HG03139 (cell line): ENCODE measurements at regions not wholly inside any gene's neighbourhood (a gene's known extent, or its start where the extent isn't known, plus 50 kb on each side); places are given as distances from the start of the nearest gene placed in this dataset.

Source experiments
- ATAC-seq: cut with Tn5 transposase; IDR thresholded peaks from one replicate; pipeline ENCODE4 v1.9.1; 2021; ENCODE audit not compliant: unreplicated experiment

- ATAC-seq = no peak
Measured at GRCh38 chr5:168042284-168043068, 249.0 kb upstream of the WWC1 start.

GRCh38 chr5:168046163-168046562 lies 245.3 kb upstream of the WWC1 start:
- ATAC-seq = no peak

- no peak for ATAC-seq
Measured at GRCh38 chr5:168047043-168047668, 244.3 kb upstream of the WWC1 start.

GRCh38 chr5:168047669-168048111 lies 243.8 kb upstream of the WWC1 start:
- no peak for ATAC-seq

- ATAC-seq = no peak
Measured at GRCh38 chr5:168048486-168048885, 243.0 kb upstream of the WWC1 start.

- no peak for ATAC-seq
Measured at GRCh38 chr5:168052686-168053085, 238.8 kb upstream of the WWC1 start.

GRCh38 chr5:168054091-168054490 lies 237.4 kb upstream of the WWC1 start:
- no peak for ATAC-seq

GRCh38 chr5:168055141-168055683 lies 236.2 kb upstream of the WWC1 start:
- ATAC-seq = no peak

GRCh38 chr5:168055961-168056360 lies 235.5 kb upstream of the WWC1 start:
- no peak for ATAC-seq

GRCh38 chr5:168056499-168057182 lies 234.8 kb upstream of the WWC1 start:
- no peak for ATAC-seq

- no peak for ATAC-seq
Measured at GRCh38 chr5:168057905-168058304, 233.5 kb upstream of the WWC1 start.

GRCh38 chr5:168059131-168059530 lies 232.3 kb upstream of the WWC1 start:
- no peak for ATAC-seq

GRCh38 chr5:168062239-168062638 lies 229.2 kb upstream of the WWC1 start:
- no peak for ATAC-seq

- ATAC-seq = no peak
Measured at GRCh38 chr5:168064457-168064856, 227.0 kb upstream of the WWC1 start.

GRCh38 chr5:168064933-168065622 lies 226.4 kb upstream of the WWC1 start:
- ATAC-seq = no peak

- ATAC-seq = no peak
Measured at GRCh38 chr5:168066536-168067208, 224.8 kb upstream of the WWC1 start.

- ATAC-seq = no peak
Measured at GRCh38 chr5:168070761-168071160, 220.7 kb upstream of the WWC1 start.

- ATAC-seq = no peak
Measured at GRCh38 chr5:168072665-168073064, 218.8 kb upstream of the WWC1 start.

GRCh38 chr5:168073311-168073710 lies 218.1 kb upstream of the WWC1 start:
- ATAC-seq = no peak

GRCh38 chr5:168073991-168074800 lies 217.2 kb upstream of the WWC1 start:
- no peak for ATAC-seq
